GM21423 (cell line): ENCODE measurements at regions not wholly inside any gene's neighbourhood (a gene's known extent, or its start where the extent isn't known, plus 50 kb on each side); places are given as distances from the start of the nearest gene placed in this dataset.

Experiments
- ATAC-seq: cut with Tn5 transposase; IDR thresholded peaks from one replicate; pipeline ENCODE4 v1.9.1; 2021; ENCODE audit warnings: mild to moderate bottlenecking, moderate library complexity; ENCODE audit not compliant: unreplicated experiment

DNA sequence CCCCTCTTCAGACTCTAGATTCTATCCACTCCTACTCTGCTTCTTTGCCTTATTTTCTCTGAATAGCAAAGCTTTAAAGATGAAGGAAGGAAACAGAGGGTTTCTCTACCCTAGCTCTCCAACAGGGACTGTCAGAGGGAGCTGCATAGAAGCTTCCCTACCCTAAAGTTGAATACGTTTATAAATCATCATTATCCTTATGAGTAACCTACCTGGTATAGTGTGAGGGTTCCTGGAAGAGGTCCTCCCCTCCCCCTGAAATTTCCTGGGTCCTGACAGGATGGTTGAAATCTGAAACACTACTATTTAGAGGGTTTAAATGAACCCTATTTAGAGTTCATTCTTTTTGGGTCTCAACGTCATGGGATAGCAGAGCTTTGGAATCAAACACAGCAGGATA is 187.0 kb upstream of the RBPJ start:
- ATAC-seq: no peak

DNA sequence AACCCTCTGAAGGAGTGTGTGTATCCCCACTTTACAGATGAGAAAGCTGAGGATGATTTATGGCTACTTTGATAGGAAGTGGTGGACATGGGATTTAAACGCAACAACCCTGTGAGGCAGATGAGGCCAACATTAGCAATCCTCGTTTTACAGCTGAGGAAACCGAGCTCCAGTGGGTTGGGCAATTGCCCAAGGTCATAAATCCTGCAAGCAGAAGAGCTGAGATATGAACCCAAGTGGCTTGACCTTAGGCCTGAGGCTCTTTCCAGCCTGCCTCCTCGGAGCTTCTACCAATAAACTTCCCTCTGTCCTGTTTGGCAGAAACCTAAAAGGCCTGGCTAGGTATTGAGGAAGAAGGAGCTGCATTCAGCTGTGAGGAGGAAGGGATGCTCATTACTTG is 185.5 kb upstream of the RBPJ start:
- ATAC-seq: no peak

DNA sequence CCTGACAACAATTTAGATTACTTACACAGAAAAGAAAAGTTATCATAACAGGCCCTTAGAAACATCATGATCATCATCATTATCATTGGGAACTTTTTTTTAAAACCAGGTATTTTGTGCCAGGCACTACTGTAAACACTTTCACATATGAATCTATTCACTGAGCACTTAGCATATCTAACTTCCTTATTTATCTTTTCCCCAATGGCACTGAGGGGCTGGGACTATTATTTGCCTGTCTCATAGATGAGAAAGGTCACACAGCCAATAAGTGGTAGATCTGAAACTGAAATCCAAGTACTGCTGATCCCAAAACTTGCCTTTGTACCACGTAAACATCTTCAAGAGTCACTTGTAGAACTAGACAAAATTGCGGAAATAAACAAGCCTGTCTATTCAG is 184.2 kb upstream of the RBPJ start:
- ATAC-seq: no peak

DNA sequence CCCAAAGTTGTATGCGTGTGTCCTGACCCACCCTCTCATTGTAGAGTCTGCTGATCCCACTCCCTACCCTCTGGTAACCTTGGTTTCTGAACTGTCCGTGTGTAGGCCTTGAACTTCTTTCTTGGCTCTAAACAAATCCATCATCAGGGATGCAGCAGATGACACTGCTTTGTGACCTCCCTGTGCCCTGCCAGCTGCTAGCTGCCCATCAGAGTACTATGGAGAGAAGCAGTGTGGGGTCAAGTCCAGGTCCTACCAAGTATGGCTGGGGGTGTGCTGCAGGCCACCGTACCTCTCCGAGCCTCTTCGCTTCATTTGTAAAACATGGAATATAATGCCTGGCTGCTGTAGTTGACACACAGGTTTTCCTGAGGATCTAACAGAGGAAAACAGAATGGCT is 183.5 kb upstream of the RBPJ start:
- ATAC-seq: no peak

DNA sequence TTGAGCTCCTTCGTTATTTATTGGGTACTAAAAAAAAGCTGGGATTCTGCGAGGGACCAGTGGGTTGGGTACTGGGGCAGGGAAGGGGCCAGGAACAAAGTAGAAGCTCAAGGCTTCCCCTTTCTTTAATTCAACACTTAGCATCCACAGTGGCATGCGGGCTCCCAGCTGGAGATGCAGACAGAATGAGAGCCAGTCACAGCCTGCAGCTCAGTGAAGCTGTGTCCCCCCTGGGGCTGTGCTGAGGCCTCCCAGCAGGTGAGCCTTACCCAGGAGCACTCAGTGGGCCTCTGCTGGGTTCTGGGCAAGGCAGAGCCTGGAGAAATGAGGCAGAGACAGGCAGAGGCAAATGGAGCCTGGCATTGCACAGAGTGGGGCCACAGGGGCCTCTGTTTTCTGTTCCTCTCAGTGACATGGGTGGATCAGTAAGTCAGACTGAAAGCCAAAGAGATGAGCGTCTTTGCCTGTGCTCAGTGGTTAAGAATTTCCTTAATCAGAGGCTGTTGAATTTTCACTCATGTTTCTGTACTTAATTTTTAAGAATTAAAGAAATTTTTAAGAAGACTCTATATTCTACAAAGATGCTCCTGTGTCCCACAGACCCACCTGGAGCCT is 181.4 kb upstream of the RBPJ start:
- no peak for ATAC-seq

DNA sequence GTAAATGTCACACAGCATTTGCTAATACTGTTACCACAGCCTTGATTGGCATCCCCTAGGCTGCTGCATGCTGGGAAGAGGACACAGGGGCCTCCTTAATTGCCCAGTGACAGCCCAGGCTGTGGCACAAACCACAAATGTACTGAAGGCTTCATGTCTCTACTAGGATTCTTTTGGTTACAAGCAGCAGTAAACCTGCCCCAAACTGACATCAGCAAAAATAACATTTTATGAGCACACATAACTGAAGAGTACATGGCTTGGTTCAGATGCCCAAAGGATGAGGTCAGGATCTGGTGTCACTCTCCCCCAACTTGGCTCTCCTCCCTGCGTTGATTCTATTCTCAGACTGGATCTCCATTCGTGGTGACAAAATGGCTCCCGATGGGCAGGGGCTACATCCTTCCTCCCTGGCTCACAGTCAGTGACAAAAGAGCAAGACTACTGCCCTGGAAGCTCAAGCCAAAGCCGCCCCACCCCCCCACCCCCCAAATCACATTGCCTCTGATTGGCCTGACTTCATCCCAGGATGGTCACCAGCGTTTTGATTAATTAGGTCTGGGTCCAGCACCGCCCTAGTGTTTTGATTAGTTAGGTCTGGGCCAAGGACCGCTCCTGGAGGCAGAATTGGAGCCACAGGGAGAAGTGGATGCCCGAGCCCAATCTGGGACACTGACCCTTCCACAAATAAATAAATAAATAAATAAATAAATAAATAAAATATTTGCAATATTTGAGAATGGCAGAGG is 180.5 kb upstream of the RBPJ start:
- no peak for ATAC-seq

DNA sequence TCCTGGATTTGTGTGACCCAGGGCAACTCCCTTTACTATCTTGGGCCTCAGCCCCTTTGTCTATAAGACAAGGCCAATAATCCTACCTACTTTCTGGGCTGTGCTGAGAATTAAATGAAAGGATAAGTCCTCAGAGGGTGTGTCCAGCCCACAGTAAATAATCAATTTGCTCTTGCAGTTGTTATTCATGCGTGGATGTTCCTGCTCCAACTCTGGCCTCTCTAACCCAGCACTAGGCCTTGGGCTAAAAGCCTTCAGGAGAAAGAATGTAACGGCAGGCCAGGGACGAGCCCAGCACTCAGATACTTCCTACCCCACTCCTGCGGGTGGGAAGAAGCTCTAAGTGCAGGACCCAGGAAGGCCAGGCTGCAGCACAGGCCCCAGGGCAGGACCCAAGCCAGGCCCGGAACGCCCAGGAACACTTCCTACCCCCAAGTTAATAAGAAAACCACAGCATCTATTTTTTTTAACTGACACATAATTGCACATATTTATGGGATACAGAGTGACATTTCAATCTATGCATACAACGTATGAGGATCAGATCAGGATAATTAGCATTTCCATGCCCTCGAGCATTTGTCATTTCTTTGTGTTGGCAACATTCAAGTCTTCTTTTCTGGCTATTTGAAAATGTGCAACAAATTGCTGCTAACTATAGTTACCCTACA is 179.6 kb upstream of the RBPJ start:
- no peak for ATAC-seq

DNA sequence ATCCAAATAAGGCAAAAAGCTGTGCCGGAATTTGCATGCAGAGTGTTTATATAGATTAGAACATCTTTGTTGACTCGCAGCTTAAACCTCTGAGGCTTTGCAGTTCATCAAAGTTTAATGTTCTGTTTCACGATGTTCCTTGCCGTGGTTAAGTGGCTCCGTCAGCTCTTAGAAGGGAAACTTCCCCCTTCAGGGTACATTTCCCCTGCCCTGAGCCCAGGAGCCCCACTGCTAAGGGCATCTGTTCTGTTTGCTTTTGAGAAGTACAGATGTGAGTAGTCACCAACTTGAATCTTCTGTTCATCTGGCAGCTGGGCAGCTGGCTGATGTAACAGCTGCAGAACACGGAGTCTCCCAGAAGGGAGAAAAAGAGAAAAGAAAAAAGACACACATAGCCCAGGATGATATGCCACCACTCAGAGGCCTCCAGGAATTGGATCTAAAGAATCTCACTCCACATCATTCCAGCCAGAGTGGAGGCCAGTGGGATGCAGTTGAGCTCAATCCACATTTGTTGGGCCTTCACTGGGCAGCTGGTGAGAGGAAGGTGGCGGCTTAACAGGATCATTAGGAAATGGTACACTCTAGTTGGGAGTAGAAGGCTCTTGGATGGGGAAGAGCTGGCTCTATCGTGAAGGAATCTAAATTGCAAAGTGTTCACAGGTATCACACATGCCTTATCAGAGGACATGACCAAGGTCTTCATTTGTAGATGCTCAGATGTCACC is 178.7 kb upstream of the RBPJ start:
- peak; percentile 51 for ATAC-seq

DNA sequence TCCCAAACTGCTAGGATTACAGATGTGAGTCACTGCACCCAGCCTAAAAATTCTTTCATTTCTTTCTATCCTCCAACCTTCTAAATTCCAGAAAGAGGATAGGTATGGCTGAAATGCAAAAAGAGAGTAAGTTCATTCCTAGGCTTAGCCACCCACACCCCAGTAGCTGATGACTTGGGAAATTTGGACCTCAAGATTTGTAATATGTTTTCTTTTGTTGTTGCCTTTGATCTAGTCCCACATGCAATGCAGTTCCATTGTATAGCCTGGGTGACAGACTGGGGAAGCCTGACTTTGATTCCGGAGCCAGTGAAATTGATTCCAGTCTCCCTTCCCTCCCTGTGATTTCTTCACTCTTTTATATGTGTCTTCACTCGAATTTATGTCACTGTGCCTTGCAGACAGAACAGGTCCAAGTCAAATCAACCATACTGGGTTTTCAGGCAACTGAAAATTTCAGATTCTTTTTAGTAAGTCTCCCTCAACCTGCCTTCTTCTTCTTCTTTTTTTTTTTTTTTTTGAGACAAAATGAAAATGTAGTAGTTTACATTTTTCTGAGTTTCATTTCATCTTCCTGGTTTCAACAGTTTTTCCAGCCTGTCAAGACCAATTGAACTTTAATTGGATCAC is 176.2 kb upstream of the RBPJ start:
- no peak for ATAC-seq

DNA sequence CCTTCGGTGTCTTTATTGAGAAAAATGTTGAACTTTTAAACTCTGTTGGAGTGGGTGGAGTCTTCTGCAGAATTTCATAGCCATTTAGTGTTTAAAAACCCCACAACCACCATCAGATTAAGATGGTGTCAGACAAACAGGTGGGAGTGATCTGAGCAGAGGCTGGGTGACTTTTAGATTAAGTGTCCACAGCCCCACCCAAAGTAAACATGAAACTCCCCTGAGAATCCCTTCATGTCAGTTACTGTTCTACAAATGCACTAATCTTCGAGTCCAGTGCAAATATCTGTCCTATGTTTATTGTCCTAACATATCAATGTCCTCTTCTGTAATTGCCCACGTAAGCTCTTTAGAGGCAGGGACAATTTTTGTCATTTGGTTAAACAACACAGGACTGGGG is 175.6 kb upstream of the RBPJ start:
- no peak for ATAC-seq

DNA sequence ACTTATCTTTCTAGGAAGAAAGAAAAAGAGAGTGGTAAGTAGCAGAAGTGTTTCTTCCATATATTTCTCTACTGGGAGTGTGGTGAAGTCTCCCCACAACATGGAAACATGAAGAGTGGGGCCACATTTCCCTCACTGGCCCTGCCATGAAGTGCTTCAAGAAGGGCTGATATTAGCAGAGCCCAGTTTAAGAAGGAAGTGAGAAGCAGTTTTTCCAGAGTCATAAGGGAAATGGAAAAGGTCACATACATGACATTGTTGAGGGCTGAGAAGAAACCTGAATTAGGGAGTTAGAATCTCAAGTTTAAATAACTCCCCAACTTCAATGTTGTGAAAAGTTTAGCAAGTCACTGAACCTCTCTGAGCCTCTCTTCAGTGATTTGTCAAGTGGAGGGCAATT is 171.9 kb upstream of the RBPJ start:
- ATAC-seq: no peak

DNA sequence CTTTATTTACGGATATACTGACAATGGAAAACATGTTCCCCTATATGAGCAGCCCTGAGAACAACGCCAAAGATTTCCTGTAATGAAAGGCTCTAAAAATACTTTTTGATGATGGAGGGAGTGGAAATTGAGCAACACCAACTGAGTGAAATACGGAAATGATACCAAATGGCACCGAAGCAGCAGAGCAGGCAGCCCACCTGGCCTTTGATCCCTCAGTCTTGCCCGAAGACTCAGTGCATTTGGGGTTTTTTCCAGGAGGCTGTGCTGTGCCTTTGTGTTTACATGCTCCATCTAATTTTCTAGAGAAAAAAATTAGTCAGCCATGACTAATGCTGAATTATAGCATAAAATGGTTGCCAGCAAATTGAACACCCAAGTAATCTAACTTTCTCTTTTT is 169.9 kb upstream of the RBPJ start:
- ATAC-seq: no peak

DNA sequence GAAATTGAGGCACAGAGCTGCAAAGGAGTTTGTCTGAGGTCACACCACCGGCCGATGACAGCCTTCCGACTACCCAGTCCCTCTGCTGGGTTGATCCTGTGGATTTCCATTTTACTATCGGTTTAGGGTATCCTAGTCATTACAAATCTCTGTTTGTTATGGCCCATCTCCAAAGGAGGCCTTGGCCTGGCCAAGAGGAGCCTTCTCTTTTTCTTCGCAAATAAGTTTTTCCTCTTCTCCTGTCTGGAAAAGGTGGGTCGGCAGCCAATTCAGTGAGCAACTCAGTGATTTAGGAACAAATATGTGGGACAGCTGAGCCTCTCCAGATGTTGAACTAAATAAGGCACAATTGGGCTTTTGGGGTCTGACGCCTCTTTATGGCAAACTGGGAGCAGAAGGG is 169.2 kb upstream of the RBPJ start:
- ATAC-seq: no peak

DNA sequence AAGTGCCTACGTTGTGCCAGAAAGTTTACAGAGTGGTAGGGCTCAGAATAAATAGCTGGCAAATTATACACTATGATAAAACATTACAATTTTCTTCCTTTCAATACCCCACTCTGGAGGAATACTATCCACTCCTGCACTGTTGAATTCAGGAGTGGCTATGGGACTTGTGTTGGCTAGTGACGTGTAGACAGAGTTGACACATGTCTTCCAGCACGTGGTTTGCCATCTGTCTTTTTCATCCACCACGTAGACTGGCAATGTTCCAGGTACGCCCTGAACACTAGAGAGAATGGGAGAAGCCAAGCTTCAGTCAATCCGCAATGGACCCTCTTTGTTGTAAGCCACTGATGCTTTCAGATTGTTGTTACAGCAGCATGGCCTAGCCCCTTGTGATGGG is 168.8 kb upstream of the RBPJ start:
- ATAC-seq: no peak

DNA sequence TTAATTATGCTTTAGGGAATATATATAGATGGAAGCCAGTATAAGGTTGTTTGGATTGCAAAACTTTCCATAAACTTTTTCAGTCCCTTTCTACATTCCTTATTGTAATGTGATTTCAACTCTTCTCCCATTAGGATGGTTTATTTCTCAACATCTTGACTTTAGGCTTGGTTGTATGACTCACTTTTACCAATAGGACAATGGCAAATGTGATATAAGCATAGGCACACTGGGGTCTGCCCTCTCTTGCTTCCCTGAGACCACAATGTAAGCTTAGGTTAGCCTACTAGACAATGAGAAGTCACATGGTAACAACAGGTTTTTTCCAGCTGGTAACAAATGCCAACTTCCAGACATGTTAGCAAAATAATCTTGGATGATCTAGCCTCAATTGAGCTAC is 163.3 kb upstream of the RBPJ start:
- no peak for ATAC-seq

DNA sequence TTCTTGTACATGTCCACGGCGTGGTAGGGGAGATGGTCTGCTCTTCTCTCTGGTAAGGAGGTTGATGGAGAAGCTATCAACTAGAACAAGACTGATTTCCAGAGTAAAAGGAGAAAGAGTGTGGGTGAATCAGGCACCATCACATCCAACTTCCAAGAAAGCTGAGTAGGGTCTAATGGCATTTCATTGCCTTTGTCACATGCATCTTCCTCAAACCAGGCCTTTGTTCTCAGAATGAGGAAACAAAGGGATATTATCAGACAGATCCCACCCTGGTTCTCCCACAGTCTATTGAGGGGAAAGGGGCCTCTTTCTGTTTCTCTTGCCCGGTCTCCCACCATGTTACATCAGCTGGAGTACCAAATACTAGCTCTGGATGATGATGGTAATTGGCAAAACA is 160.2 kb upstream of the RBPJ start:
- no peak for ATAC-seq

DNA sequence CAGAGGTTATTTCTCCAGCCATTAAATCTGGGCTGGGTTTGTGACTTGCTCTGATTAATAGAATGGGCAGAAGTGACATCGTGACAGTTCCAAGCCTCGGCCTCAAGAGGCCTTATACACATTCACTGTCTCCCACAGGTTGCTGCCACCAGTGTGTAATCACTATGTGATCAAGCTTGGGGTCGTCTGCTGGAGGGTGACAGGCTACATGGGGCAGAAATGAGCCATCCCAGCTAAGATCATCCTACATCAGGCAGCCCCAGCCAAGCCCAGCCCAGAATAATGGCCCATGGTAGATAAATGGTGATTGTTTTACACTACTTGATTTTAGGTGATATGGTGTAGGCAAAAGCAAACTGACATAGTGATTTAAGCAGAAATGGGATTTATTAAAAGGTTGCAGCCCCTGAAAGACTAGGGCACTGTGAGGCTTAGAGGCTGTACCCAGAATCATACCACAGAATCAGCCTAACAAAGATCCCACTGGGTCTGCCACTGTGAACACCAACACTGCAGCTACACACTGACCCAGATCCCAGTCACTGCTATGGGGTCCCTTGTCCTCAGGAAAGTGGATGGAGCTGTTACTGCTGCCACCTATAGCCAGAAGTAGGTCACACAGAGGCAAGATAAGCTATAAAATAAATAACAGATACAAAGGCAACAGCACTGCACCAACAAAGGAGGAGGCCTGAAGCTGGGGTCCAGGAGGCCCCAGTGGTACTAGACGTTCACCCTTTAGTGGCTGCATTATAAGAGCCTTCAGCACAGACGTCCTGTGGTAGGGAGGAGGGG is 159.6 kb upstream of the RBPJ start:
- ATAC-seq: no peak

DNA sequence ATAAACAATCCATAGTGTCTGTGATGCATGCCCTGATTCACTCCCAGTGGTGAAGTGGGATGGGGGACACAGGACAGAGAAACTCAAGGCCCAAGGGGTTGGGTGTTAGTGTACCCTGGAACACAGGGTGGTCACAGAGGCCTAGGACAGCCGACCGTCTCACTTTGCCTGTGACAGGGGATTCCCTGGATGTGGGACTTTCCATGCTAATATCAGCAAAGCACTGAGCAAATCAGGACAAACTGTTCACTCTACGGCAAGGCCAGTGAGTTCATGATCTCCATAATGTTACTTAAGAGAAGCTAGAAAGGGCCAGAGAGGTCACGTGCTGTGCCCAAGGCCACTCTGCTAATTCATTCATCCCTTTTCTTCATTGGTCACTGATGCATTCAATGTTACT is 158.7 kb upstream of the RBPJ start:
- ATAC-seq: no peak

DNA sequence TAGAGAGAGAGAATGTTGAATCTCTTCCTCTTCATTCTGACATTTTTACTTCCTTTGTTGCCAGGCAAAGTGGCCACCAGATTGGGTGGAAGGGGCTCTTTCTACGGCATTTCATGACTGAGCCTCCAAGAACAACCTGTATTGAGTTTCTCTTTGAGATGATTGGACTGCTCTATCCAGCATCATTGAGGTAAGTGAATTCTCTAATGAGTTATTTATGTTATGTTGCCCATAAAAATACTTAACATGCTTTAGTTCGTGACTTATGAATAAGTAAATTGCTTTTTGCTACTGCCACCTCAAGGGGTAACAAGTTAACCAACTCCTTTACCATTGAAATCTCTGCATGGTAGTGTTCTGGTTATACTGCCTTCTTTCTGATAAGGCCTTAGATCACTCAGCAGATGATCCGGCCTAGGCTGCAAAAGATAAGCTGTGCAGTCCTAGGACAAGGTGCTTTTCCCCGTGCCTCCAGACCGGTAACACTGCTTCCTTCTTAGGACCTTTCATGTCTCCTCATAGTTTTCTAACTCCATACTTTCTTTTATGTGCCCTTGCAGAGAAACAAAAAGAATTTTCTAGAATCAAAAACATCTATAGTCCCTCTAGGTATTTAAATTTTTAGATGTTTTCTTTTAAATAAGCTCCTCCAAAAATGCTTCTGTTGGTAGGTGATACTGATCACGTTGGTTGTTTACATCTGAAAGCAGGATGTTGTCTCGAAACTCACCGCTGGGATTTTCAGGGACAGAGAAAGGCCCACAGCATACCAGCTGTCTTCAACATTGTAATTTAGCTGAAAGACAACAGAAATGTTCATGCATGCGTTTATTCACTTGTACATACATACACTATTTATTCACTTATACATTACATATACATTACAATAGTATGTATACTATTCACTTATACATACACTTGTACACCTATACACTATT is 157.1 kb upstream of the RBPJ start:
- no peak for ATAC-seq
